GM19328 (cell line): ENCODE measurements at regions not wholly inside any gene's neighbourhood (a gene's known extent, or its start where the extent isn't known, plus 50 kb on each side); places are given as distances from the start of the nearest gene placed in this dataset.

Experiments
- ATAC-seq: cut with Tn5 transposase; IDR thresholded peaks from one replicate; pipeline ENCODE4 v1.9.1; 2021; ENCODE audit warnings: mild to moderate bottlenecking, moderate library complexity; ENCODE audit not compliant: unreplicated experiment

DNA sequence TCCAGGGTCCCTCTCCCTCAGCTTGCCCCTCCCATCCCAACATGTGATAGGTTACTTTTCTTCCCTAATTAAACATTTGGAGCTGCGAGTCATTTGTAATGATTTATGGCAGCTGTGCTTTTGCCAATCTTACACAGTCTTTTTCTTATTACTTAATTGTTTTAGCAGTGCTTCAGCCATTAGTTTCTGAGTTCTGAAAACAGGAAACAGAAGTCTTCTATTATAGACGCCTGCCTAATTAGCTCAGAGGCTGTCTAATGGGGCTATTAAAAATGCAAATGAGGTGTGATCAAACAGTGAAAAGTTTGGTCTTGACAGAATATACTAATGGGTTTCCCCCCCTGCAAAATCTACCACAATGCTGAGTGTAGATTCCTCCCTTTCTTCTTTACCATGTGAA lies 388.3 kb upstream of the CELF4 start:
- no peak for ATAC-seq

DNA sequence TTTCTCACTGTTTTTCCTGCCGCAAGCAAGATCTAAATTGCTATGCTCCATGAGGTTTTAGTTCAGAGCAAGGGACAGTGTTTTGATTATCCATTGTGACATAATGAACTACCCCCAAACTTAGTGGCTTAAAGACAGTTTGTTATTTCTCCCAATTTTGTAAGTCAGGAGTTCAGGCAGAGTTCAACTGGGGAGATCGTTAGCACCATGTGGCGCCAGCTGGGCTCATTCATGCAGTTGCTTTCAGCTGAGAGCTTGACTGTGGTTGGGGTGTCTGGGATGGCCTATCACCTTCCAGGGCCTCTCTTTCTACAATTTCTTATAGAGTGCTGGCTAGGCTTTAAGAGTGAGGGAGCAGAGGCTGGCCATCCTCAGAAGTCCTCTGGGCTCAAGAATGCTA lies 382.9 kb upstream of the CELF4 start:
- no peak for ATAC-seq

DNA sequence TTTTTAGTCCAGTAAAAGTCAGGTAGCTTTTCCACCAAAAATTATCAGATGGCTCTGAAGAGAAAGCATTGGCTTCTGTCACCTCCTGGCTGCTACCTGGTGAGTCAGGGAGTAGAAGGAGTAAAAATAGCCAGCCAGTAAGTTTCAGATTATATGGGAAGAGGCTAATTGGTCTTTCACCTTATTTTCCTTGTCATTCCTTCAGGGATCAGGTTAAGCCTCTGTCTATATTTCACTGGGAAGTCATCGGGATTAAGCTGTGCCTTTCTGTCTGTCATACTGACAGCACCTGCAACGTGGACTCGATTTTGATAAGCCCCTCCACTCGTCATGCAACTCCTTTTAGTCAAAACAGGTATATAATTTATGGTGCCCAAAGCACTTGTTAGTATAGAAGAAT lies 380.7 kb upstream of the CELF4 start:
- ATAC-seq, result no peak

DNA sequence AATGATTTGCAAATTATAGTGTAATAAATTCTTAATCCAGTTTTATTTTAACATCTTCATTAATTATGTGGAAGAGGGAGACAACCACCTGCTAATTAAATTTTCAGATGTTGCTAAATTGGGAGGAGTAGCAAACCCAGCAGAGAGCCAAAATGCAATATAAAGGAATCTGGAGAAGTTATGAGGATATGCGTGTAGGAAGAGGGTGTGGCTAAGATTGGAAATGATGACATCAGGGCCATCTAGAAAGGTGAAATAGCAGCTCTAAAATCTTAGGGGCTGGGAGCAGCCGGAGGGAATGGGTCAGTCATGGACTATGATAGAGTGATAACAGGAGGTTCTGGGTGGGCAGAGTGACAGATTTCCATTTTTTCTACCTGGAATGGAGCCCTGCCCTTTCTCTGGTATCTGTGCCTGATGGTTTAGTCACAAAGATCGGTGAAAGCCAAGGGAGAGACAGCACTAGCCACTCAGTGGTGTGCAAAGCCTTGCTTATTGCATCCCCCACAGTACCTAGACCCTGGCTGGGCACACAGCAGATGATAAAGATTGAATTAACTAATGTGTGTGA lies 379.2 kb upstream of the CELF4 start:
- ATAC-seq, result no peak

DNA sequence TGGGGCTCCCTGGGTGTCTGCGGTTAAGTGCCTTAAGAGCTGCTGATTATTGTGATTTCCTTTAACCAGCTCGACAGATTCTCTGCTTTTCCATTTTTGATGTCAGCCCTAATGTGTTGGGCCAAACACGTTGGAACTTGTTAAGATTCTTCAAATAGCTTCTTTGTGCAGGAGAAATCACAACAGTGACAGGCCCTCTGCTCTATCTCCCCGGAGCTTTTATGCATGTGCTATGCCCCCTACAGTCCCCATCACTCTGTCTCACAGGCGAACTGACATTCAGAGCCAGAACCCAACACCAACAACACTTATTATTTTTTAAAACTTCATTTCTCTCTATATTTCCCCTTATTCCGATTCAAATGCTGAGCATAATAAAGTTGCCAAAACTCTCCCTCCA lies 371.7 kb upstream of the CELF4 start:
- no peak for ATAC-seq

DNA sequence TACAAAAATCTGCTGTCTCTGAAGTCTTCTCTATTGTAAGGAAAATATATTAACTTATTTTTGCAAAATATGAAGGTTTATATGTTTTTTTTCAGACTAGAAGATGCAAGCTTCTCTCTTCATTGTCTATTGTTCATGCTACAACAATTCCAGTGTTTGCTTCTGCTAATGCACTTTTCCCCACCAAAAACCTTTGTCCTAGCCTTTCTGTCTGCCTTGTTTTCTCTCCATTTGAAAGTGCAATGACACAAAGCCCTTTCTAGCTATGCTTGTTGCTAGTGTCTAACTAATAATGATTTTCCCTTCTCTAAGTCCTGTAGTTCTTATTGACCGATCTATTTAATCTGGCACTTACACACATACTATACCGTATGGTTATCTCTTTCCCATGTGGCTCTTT lies 369.5 kb upstream of the CELF4 start:
- no peak for ATAC-seq

DNA sequence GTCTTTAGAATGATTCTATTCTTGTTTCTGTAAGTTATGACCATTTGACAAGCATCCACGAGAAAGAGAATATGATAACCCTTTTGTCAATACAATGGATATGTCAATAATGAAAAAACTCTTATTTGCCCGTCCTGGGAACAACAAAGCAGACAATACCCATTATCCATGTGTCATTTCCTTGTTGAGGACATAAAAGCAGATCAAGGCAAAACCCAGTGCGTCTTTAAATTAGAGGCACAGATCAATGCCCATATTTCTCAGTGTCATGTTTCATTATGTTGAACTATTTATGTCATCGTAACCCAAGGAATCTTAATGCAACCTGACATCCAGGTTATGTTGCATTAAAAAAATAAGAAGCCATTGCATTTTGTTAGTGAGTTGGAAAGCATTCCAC lies 365.0 kb upstream of the CELF4 start:
- no peak for ATAC-seq

DNA sequence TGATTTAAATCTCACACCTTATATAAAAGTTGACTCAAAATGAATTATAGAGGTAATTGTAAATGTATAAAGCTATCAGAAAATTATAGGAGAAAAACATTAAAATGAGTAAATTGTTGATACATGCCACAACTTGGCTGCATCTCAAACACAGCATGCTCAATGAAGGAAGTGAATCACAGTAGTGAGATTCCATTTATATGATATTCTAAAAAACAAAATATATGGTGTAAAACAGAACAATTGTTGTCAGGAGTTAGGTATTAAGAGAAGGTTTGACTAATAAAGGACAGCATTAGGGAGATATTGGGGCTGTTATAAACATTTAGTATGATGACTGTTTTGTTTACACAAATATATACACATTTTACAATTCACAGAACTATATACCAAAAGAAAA lies 356.6 kb upstream of the CELF4 start:
- no peak for ATAC-seq

DNA sequence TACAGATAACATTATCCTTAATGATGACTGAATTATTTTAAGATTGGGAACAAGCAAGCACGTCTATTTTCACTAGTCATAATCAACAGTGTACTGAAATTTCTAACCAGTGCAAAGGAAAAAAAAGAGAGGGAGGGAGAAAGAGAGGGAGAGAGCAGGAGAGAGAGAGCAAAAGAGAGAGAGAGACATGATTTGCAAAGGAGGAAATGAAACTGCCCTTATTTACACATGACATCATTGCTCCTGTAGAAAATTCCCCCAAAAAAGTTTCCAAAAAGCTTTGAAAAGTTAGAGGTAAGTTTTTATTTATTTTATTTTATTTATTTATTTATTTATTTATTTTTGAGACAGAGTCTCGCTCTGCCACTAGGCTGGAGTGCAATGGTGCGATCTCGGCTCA lies 355.3 kb upstream of the CELF4 start:
- no peak for ATAC-seq

DNA sequence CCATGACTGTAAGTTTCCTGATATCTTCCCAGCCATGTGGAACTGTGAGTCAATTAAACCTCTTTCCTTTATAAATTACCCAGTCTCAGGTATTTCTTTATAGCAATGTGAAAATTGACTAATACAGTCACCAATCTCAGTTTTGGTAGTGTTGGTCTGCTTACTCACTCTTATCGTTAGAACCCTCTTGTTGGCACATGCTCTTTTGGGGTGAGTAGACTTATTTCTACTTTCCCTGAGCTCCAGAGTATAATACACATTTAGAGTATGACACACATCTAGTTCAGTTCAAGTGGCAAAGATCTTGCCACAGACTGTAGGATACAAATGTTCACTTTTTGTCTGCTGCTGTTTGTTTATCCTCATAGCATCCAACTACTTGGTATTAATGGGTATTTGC lies 347.5 kb upstream of the CELF4 start:
- ATAC-seq, result no peak

DNA sequence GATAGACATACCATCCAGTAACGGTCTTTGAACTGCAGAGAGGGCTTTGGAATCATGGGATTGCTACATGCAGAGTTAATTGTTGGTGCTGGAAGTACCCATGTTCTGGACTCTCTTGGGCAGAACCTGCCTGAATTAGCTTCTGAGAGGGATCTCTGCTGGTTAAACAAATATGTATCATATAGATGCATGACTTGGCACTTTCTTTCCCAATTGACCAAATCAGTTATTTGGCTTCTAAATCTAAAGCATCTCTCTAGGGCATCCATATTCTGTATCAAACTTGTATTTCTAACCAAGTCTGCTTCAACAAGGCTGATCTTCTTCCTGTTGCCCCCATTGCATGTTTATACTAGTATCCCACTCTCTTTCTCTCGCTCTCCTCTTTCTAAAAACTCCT lies 336.7 kb upstream of the CELF4 start:
- no peak for ATAC-seq

DNA sequence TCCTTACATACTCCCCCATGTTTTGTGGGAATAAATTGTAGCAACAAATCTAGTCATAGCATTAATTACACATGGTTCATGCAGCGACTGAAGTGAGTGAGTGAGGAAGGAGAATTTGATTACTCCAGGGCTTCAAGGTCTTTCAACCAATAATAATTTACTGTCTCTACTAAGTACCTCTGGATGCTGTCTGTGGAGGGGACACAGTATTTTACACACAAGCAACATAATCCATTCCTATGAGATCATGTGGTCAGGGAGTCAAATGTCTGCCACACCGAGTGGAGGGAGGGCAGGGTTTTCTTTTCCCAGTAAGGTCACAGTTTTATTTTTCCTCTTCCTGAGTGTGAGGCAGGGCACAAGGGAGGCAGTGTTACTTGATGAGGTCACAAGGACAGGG lies 334.7 kb upstream of the CELF4 start:
- no peak for ATAC-seq

DNA sequence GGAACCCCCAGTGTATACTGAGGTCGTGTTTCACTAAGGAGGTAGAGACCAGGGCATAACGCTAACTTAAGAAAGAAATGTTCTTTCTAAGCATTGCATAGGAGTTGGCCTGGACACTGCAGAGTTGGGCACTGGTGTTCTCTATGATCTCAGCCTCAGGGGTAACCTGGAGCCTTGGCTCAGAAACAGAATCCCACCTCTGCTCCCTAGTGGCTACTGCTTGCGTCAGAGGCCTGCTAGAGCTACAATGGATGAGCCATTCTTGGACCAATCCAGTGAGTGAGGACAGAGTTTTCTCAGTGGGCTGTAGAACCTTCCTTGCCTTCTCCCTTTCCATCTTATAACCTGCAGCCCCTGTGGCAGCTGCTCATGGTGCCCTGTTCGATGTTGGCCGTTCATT lies 324.4 kb upstream of the CELF4 start:
- no peak for ATAC-seq

DNA sequence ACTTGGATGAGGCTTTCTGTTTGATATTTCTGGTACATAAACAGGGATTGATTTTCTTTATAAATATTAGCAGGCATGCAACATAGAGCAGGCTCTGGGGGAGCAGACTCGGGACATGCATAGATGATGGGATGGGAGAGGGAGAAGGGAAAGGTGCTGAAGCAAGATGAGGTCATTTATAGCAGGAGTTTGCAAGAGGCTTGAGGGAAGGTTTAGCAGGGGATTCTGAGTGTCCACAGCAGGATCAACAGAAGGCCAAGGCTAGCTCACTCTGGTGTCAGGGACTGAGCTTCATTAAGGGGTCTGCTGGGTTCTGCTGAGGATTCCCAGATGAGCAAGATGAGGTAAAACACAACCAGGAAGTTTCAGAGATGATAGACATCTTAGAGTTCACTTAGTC lies 309.1 kb upstream of the CELF4 start:
- ATAC-seq, result no peak

DNA sequence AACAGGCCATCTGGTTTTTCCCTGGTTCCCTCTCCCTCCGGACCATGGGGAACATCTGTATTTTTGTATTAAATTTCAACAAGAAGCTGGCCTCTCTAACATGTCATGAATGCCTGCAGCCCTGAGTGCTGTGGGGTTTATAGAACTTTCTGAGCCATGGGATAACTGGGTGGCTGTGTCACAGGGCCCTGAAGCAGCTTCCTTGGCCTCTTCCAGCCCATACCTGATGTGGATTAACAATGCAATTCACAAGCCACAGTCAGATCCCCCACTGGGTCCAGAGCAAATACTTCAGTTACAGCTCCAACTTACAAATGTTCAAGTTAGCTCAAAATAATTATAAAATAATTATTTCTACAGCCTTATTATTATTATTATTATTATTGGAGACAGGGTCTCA lies 307.8 kb upstream of the CELF4 start:
- no peak for ATAC-seq

DNA sequence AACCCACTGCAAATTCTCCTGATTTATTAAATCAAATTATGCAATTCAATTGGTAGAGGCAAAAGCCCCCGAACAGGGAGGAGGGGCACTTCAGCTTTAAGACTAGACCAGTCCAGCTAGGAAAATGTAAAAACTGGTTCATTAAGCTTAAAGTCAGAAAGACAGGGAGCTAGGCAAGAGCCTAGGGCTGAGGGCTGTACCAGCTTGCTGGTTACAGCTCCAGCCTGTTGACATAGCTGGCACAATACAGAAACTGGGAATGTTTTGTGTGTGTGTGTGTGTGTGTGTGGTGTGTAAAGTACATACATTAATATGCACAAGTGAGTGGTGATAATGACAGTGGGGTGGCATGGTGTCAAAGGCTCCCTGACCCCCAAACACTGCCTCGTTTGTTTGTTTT lies 307.0 kb upstream of the CELF4 start:
- ATAC-seq, result no peak

DNA sequence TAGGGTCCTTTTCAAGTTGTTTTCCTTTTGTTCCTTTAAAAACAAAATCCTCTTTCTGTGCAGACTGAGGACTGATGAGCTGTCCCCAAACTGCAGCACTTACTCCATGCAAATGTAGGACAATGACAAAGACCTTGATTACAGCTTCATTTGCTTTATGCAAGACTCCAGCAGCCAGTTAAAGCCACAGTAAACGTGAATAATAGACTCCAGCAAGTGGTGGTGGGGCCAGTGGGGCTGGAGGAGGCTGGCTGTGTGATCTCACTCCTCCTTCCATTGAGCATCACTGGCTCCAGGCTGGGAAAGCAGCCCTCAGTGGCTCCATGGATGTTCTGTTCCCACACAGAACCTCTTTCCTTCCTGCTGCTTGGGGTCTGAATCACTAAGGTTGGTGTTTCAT lies 306.0 kb upstream of the CELF4 start:
- no peak for ATAC-seq

DNA sequence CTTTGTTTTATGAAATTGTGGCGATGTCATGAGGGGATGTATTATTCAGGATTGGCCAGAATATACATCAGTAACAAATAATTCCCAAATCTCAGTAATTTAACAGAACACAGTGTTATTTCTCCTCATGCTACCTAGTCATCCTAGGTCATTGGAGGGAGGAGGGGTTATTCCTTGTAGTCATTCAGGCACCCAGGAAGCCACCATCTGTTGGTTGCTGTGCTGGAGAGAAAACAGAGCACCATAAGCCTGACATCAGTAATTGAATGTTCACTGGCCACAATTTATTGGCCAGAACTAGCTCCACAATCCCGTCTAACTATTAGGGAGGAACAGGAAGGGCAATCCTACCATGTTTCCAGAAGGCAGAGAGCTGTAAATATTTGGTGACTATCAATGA lies 303.5 kb upstream of the CELF4 start:
- ATAC-seq, result no peak

DNA sequence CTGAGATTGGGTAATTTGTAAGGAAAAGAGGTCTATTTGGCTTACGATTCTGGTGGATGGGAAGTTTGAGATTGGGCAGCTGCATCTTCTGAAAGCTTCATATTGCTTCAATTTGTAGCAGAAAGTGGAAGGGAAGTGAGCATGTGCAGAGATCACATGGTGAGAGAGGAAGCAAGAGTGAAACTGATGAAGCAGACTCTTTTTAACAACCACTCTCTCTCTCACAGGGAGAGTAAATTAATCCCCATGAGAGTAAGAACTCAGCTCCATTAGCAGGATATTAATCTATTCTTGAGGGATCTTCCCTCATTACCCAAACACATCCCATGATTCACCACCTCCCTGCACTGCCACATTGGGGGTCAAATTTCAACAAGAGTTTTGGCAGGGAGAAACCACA lies 298.5 kb upstream of the CELF4 start:
- ATAC-seq, result no peak

DNA sequence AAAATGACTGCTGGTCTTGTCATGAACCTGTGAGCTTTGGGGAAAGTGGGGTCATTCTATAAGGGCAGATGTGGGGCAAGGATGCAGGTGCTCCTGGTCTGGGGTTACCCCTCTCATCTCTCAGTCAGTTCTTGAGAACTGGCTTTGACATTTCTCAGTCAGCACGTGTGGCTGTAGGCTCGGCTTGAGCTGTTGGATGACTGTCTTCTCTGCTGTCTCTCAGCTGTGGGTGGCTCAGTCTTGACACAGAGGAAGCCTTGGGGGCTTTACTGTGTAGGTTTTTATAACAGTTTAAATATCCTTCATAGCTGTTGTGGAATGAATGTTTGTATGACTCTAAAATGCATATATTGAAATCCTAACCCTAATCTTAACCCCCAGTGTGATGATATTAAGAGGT lies 296.4 kb upstream of the CELF4 start:
- no peak for ATAC-seq

DNA sequence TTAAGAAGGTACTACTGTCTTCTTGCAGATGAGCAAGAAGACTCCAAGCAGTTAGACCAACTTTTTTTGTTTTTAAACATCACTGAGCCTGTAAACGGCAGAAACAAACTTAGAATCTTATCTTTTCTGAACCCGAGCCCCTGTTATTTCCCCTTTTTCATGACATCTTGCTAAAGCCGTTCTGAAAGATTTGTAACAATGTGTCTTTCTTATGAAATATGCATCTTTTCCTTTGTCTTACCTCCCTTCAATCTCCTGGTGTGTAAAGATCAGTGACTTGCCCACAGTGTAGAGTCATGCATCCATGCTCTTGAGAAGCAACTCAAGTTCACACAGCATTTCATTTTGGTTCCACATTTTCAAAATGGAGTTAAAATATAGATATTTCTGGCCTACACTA lies 288.8 kb upstream of the CELF4 start:
- no peak for ATAC-seq

DNA sequence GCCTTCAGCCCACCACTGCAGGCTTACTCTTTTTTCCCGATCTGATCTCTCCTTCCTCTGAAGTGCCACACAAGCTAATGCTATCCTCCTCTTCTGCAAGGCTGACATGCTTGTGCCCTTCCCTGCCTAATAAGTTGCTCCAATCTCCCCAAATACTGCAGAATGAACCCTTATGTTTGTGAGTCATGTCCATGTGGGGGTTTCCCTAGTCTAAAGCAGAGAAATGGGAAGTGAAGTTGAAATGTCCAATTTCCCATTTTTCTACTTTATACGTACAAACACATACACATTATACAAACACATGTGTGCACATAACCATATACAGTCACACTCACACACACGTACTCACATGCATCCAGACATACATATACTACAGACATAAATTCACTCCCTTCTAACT lies 288.1 kb upstream of the CELF4 start:
- no peak for ATAC-seq

DNA sequence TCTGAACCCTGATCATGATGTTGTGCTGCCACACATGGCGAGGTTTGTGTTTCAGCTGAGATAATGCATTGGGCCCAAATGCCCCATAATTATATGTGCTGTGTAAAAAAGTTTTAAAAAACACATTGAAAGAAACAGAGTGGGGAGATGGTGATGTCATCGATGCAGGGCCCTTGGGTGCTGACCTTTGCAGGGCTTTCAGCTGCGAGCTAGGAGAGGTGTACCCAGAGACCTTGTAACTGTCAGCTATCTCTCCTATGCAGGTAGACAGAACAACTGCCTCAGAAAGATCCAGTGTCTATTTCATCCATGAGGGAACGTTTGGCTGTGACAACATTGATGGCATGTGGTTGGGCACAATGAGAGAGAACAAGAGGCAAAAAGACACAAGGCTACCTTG lies 286.9 kb upstream of the CELF4 start:
- no peak for ATAC-seq

DNA sequence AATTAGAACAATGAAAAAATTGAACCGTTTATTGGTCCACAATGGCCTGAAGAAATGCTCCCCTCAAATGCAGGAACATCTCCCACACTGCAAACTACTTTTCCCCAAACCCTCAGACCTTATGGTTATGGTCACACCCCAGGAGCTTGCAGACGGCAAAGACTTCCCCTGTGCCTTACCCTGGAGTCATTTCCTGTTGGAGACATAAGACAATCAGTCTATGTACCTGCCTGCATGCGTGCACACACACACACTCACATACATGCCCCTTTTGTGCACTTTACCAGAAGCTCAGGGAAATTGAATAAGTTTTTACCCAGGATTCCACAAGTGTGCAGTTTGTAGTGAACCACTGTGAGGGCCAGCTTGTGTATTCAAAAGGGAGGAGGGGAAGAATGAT lies 281.9 kb upstream of the CELF4 start:
- ATAC-seq, result no peak
